ENCODE measurements at regions not wholly inside any gene's neighbourhood (a gene's known extent, or its start where the extent isn't known, plus 50 kb on each side); places are given as distances from the start of the nearest gene placed in this dataset.

DNA sequence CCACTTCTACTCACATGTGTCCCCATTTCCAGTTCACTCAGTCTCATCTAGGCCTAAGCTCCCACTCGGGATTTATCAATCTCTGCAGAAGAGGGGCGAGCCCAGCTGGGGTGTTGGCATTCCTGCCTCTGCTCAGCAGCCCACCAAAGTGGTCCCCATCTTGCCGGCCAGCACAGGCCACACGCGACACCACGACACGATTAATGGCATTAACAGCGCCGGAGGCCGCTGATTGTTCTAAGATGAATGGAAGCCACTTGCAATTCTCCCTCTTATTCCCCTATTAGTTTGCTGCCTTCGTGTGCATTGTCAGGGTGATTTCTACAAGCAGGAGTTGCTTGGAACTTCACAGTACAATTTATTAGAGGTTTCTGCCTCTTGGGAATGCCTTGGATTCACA lies 477.3 kb downstream of the SHQ1 start:
- 87% methylated on average over 11 of the region's 11 CpGs; no CpG with 5 or more reads in 1 of the 2 experiments for WGBS, 2 experiments (ENCODE audit: extremely low coverage in 1 of 2, insufficient coverage in 1 of 2, insufficient read length in 1 of 2, insufficient replicate concordance in 2 of 2, low coverage in 1 of 2, low lambda C conversion rate in 2 of 2, missing lambda C conversion rate in 1 of 2)
- Histone ChIP-seq H4K5ac (ENCODE audit: insufficient read length, low read depth, low read length) (no peak overlapping the region), H2AFZ (ENCODE audit: low read length) (no peak overlapping the region), H3K9me3 (ENCODE audit: insufficient read depth in 2 of 2, low read depth in 1 of 2, low read length in 1 of 2) (no peaks in the 10 kb centered on the region), H3K27me3 (replicated peaks in 1 of 4; ENCODE audit: control insufficient read depth in 3 of 4, extremely low read depth in 1 of 4, insufficient read depth in 3 of 4, low read length in 3 of 4) (no peaks in the 10 kb centered on the region; a peak in 1 of 7 replicates), H2AK5ac (ENCODE audit: low read depth, low read length) (no peak overlapping the region), H2BK12ac (ENCODE audit: low read depth, low read length) (no peak overlapping the region), H3K4me2 (ENCODE audit: insufficient read depth in 1 of 2, low read depth in 2 of 2, low read length in 2 of 2) (no peak overlapping the region), H4K20me1 (replicated peaks in 1 of 2; ENCODE audit: control insufficient read depth in 1 of 2, insufficient read depth in 2 of 2, low read length in 2 of 2) (no peaks in the 10 kb centered on the region), H3K27ac (ENCODE audit: low read depth, low read length) (no peak overlapping the region), H2BK5ac (ENCODE audit: low read depth, low read length) (no peak overlapping the region), H2BK120ac (replicated peaks; ENCODE audit: low read depth, low read length) (no peak overlapping the region), H3K79me1 (ENCODE audit: low read depth, low read length) (no peaks in the 10 kb centered on the region), H3K4me1 (replicated peaks in 1 of 4; ENCODE audit: control insufficient read depth in 3 of 4, insufficient read depth in 4 of 4, low read length in 3 of 4) (peaks cover 2 to 13% (median 11%) of the 10 kb centered on the region in 4 experiments), H3K9ac (replicated peaks in 1 of 4; ENCODE audit: extremely low read depth in 1 of 4, low read depth in 3 of 4, low read length in 3 of 4) (no peak overlapping the region), H3K36me3 (ENCODE audit: control insufficient read depth in 2 of 4, insufficient read depth in 4 of 4, low read length in 3 of 4) (no peaks in the 10 kb centered on the region), H3K56ac (replicated peaks; ENCODE audit: insufficient read length, low read depth, low read length) (no peak overlapping the region), H3K14ac (ENCODE audit: insufficient read length) (no peak overlapping the region), H3K23ac (ENCODE audit: insufficient read length) (no peak overlapping the region), H2BK20ac (ENCODE audit: low read length) (no peak overlapping the region), H2BK15ac (ENCODE audit: low read length) (no peak overlapping the region), H3K79me2 (ENCODE audit: control insufficient read depth in 1 of 2, insufficient read depth in 2 of 2, low read length in 2 of 2) (0 out of 4 replicates have a peak, but pooled peaks cover 0 to 4% of the 10 kb centered on the region in 2 experiments), H4K8ac (ENCODE audit: extremely low read depth, insufficient read depth, low read length) (no peak overlapping the region), H3K18ac (ENCODE audit: extremely low read depth, low read length) (no peak overlapping the region), H4K91ac (replicated peaks; ENCODE audit: insufficient read length, low read length) (no peak overlapping the region), H3K23me2 (ENCODE audit: low read depth, low read length) (no peaks in the 10 kb centered on the region), H3K4me3 (ENCODE audit: extremely low read depth in 1 of 4, insufficient read depth in 2 of 4, low read depth in 3 of 4, low read length in 4 of 4) (no peak overlapping the region), H3K4ac (replicated peaks; ENCODE audit: insufficient read length, low read depth, low read length) (no peak overlapping the region)
- FAIRE-seq (no peak), DNase-seq (ENCODE audit: low read depth in 1 of 2, low spot score in 2 of 2) (no peak)
- POLR2A ChIA-PET (ENCODE audit: partially characterized antibody) = no interaction called here
- CTCF ChIA-PET (ENCODE audit: partially characterized antibody) = no interaction called here
- TF ChIP-seq RXRA (IDR thresholded peaks at IDR 0.05; ENCODE audit: insufficient read depth, low read depth, low read length) = no peak
- no peak for TF ChIP-seq POU5F1 (IDR thresholded peaks at IDR 0.05; ENCODE audit: low read depth, low read length)
- TF ChIP-seq CBX8 (IDR thresholded peaks at IDR 0.05; ENCODE audit: borderline replicate concordance, low read depth, low read length) = no peak
- TF ChIP-seq SP4 (IDR thresholded peaks at IDR 0.05; ENCODE audit: low read length) = no peak
- no peak for TF ChIP-seq JUN (IDR thresholded peaks at IDR 0.05; ENCODE audit: low read depth, low read length)
- no peak for TF ChIP-seq TCF12 (IDR thresholded peaks at IDR 0.05; ENCODE audit: low read depth, low read length)
- TF ChIP-seq KDM5A (IDR thresholded peaks at IDR 0.05; ENCODE audit: low read length) = no peak
- no peak for TF ChIP-seq SIRT6 (IDR thresholded peaks at IDR 0.05; ENCODE audit: low read length)
- no peak for TF ChIP-seq SIN3A (conservative IDR thresholded peaks at IDR 0.05 in 1 of 2, IDR thresholded peaks at IDR 0.05 in 1 of 2; ENCODE audit: low read depth in 1 of 2, low read length in 2 of 2)
- TF ChIP-seq, protein P1, sequence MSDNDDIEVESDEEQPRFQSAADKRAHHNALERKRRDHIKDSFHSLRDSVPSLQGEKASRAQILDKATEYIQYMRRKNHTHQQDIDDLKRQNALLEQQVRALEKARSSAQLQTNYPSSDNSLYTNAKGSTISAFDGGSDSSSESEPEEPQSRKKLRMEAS (IDR thresholded peaks at IDR 0.05) = no peak
- no peak for TF ChIP-seq RAD21 (IDR thresholded peaks at IDR 0.05 in 1 of 2, conservative IDR thresholded peaks at IDR 0.05 in 1 of 2; ENCODE audit: low read depth in 2 of 2, low read length in 2 of 2)
- TF ChIP-seq EZH2 (IDR thresholded peaks at IDR 0.05; ENCODE audit: low read depth, low read length, severe bottlenecking) = no peak
- TF ChIP-seq PHF8 (conservative IDR thresholded peaks at IDR 0.05; ENCODE audit: low read depth, low read length) = no peak
- no peak for TF ChIP-seq CHD2 (IDR thresholded peaks at IDR 0.05; ENCODE audit: low read length)
- no peak for TF ChIP-seq SRF (IDR thresholded peaks at IDR 0.05; ENCODE audit: low read depth, low read length)

Data from H1 (cell line).